NOMO-1 treated with DMSO at 0.1 percent for 48 hours (cell line): ENCODE measurements at regions not wholly inside any gene's neighbourhood (a gene's known extent, or its start where the extent isn't known, plus 50 kb on each side); places are given as distances from the start of the nearest gene placed in this dataset.

Experiments
- DNase-seq: peaks from one replicate; lab custom pipeline; 2025; ENCODE audit not compliant: unreplicated experiment; lab: John Stamatoyannopoulos, UW

DNA sequence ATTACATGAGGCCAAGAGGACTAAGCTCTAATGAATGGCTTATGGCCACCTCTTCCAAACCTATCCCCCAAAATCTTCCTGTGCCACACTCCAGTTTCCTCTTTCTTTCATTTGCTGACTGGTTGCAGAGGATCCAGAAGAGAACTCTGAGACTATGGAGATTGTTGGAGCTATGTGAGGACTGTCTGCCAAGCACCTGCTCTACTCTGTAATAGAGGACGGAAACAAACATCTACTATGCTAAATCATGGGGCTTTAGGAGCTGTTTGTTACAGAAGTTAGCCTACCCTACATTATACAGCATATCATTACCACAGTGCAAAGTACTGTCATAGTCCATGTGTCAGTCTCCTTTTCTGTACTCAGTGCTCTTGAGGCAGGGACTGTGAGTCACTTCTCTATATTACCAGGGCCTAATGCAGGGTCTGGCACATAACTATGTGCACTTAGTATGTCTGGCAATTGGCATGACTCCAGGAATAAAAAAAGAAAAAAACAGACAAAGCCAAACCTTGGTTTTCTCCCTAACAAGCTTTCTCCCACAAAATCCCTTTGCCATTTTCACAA is 95.1 kb downstream of the RPAP3 start:
- no peak for DNase-seq

DNA sequence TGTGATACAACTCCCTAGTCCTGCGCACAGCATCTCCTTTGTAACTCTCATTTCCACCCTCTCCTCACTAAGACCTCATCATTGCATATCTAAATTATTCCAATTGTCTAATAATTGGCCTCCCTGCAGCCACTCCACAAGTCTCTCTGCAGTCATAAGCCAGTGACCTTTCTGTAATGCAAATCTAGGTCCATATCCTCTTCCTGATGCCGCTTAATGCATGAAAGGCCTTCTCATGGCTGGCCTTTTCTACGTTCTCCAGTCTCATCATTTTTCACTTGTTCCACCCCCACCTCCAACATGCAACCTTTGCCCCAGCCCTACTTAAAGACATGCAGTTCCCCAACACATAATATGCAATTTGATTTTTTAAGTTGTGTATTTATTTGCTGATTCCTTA is 96.0 kb downstream of the RPAP3 start:
- DNase-seq: no peak

DNA sequence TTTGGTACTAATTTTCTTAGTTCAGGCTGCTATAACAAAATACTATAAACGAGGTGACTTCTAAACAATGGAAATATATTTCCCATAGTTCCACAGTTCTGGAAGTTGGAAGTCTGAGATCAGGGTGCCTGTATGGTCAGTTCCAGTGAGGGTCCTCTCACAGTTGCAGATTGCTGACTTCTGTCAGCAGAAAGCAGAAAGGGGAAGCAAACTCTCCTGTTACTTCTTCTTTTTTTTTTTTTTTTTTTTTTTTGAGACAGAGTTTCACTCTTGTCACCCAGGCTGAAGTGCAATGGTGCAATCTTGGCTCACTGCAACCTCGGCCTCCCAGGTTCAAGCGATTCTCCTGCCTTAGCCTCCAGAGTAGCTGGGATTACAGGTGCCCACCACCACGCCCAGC is 97.2 kb downstream of the RPAP3 start:
- peak; percentile 72 for DNase-seq

DNA sequence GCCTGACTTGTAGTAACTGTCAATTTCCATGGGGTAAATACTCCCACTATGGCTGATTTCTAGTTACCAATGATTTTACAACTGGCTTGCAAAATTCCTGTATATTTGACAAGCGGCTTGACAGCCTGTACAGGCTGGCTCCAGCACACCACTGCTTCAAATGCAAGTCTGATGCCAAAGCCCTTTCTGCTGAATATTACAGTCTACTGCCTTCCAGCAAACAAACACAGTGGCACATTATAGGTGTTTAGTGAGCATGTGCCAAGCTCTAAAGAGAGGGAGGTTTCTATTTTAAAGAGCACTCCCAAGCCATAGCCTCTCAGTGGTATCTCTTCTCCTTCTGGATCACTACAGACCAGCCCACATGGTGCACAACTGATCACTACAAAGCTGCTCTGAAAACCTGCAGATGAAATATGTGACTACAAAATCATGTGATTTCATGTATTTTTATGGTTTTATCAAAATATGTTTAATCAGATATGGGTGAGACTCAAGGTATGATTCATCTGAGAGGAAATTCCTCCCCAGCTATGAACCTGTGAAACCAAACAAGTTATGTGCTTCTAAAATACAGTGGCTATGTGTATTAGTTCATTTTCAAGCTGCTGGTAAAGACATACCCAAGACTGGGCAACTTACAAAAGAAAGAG is 101.5 kb downstream of the RPAP3 start:
- no peak for DNase-seq

DNA sequence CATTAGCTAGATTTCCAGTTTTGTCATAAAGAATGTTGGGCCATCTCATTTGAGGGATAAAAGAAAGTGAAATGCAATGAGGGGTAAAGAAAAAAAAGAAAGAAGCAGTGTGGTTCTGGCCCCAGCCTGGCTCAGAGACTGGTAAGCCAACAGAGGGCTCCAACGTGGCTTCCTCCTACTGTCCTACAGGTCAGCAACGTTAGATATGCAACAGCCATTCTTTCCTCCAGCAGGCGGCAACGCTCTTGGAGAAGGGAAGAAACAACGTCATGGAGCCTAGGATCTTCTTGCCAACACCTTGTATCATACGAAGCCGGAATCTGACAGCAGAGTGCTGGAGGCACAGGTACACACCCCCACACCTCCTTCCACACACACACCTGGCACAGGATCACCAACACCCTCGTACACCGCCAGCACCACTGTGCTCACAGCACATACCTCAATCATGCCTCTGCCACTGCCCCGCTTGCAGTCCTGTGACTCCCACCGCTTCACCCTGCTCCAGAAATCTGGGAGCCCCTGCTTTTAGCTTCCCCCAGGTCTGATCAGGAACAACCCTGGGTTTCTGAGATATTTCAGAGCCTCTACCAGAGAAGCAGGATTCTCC is 102.8 kb downstream of the RPAP3 start:
- no peak for DNase-seq

DNA sequence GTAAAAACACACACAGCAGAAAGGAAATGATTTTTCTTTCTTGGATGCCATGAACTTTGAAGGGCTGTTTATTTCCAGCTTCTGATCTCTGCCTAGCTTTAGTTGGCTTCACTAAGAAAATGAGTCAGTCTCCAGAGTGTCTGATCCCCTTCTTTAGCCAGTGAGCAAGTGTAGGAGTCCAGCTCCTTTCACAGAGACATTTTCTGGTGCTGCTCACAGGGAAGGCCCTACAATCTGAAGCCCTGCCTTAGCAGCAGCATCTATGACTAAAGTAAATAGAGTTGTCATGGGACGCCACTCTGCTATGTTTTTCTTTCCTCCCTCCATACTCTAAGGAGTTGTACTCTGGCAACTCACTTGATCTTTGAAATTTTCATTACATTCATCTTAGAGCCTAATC is 103.5 kb downstream of the RPAP3 start:
- no peak for DNase-seq

DNA sequence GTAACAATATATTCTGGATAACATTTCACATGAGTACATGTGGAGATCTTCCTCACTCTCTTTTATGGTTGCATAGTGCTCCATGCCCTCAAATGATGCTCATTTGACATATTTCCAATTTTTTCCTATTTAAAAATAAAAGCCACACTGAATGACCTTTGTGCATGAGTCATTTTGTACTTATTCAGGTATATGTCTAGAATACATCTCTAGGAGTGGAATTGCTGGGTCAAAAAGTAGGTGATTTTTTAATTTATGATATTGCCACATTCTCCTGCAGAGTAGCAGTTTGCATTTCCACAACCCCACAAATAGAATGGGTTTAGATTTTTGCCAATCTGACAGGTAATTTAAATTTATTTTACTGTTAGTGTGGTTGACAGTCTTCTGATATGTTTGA is 104.8 kb downstream of the RPAP3 start:
- DNase-seq: no peak

DNA sequence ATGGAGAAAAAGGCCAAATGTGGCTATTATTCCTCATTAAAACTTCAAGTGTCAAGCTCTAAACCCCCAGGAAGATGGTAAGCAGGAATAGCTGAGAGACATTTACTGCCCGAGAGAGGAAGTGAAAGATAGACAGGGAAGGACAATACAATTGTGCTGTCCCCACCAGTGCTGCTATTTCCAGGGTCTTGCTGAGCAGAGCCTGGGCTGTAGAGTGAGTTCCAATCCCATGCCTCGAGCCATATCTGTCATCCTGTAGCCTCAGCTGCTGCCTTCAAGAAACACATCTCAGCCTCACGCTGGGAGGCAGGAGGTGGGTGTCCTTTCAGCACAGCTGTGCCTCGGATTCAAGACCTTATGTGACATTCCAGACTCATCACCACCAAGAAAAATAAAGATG is 114.0 kb downstream of the RPAP3 start:
- peak; percentile 20 for DNase-seq

DNA sequence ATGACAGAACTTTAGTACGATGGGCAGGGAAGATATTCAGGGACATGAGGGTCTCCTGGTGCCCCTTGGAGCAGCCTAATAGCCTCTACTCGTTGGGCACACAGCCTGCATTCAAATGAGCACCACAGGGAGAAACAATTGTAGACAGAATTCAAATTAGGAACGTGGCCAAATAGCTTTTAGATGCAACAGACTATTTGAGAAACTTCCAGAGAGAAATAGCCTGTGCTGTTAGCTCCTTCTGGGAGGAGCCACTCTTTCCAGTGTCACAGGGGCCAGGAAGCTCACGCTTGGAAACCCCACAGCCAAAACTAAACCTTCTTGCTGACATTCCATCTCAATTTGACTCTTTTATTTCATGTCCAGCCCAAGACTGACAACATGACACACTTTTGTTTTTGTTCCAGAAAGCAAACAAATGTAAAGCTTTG is 114.5 kb downstream of the RPAP3 start:
- DNase-seq: no peak

DNA sequence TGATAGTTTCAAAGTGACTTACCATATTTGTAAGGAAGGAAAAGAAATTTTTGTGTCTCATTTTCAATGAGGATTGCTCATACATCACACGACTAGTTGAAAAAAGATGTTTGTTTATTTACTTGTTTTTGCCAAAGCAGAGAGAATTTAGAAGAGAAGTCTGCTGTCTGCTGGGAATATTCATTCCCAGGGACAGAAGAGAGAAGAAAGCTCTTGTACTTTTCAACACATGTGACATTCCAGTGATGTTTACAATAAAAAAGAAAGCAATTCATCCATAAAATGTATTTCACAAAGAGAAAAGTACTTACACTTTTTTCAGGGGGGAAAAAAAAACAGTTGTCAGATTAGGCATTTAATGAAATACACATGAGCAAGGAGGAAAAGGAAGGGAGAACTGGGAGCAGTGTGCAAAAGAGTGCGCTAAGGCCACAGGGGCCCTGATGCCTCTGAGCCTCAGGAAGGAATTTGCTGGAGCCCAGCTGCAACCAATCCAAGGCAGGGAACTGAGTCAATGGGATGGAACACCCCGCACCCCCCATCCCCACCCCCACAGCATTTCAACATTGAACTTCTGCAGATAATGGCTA is 115.0 kb downstream of the RPAP3 start:
- DNase-seq: no peak

DNA sequence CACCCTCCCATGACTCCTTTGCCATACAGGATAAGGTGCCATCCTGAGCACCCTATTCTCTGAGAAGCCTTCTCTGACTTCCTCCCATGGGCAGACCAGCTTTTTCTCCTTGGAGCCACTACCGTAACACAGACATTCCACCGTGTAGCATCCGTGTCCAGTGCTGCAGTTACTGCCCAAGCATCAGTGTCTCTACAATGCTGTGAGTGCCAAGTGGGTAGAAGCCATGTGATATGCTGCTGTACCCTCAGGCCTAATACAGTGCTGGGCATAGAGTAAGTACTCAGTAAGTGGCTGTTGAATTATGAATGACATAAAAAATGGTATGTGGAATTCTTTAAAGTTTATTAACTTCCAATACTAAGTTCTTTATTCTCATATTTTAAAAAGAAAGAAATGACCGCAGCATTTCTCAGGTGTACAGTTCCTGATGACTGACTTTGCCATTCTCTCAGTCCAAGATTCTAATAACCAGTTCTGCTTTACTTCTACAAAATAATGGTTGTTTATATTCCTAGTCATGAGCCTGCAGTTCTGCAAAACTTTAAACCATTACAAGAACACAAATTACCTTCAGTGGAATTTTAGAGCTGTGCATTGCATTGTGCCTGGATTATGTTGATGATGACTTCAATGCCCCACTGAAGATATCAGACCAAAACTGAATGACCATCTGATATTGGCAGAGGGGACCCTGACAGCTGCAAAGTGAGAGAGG is 118.7 kb downstream of the RPAP3 start:
- DNase-seq: no peak

DNA sequence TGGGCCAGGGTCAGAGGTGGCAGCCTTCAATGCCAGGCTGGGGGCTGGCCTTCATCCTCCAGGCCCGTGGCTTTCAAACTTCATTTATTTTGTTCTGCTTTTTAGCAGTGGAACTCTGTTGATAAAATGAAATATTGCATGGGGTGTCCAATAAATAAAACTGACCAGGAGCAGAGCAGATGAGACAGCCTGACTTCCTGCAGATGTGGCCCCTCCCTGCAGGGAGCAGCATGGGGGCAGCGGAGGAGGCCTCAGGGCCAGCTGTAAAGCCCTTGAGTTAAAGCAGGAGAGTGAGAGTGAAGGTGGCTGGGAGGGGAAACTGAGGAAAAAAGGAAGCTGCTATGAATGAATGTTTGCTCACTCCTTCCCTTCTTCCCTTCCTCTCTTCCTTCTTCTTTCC is 120.3 kb downstream of the RPAP3 start:
- no peak for DNase-seq

DNA sequence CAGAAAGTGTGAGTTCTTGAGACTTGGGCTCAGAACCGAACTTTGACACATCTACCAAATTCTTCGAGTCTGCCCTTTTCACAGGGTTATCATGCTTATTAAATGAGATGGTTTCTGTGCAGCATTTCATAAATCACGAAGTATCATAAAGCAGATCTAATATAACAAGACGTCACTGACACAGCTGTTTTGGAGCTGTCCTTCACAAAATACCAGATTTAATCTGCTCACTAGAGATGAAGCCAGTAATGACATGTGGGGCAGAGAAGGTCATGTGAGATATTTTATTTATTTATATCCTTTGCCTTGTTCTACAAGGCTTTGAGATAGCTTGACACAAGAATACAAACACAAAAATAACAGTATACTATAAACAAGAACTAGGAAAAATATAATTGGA is 127.0 kb downstream of the RPAP3 start:
- no peak for DNase-seq

DNA sequence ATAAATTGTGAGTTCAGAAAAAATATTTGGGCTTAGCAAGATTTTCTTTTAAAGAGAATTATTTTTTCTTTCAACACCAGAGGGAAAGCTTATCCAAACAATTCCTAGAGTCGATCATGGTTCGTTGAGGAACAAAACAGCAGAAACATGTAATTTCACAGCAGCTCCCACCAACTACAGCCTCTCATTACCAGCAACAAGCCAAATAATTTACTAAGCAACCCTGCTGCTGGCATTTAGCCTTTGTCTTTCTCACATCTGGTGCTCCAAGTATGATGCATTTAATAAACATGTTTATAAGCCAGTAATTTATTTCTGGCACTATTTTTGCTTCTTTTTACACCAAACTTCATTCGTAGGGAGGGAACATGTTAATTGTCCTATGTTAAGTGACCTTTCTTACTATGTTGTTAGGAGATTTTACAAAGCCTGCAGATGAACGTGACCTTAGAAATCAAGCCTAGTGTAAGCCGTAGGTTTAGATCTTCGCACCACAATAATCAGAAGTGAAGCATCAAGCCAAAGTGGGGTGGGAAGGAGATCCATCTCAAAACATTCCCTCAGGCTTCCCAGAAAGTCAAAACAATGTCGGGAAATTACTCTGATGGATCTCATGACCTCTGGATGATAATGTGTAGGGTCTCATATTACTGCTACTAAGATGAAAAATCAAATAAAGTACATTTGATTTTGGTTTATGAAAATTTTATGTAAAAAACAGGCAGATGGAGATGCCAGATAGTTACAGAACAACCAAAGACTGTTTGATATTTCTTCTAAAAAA is 128.4 kb downstream of the RPAP3 start:
- no peak for DNase-seq

DNA sequence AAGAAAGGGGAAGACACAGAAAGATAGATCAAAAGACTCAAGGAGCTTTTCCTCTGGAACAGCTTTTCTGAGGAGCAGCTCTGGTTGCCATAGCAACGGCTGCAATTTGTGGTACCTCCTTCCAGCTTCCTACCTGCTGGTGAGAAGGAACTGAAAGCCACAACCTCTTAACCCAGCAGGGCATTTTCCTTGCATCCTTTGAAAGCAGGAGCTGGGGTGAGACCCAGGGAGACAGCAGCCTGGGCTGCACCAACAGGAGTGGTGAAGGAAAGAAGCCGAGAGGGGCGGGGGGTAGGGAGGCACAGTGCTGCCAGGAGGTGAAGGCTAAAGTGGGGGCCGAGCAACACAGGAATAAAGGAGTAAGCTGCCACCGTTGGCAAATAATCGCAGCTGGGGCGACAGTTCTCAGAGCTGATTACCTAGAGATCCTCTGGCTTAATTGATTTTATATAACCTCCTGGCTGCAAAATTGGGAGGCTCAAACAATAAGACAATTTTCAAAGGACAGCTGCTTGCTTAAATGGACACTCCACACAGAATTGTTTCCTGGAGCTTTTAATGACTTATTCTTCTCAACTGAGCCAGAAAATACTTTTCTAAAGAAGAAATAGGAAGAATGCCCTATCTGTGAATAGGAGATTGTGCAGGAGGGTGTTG is 129.4 kb downstream of the RPAP3 start:
- no peak for DNase-seq

DNA sequence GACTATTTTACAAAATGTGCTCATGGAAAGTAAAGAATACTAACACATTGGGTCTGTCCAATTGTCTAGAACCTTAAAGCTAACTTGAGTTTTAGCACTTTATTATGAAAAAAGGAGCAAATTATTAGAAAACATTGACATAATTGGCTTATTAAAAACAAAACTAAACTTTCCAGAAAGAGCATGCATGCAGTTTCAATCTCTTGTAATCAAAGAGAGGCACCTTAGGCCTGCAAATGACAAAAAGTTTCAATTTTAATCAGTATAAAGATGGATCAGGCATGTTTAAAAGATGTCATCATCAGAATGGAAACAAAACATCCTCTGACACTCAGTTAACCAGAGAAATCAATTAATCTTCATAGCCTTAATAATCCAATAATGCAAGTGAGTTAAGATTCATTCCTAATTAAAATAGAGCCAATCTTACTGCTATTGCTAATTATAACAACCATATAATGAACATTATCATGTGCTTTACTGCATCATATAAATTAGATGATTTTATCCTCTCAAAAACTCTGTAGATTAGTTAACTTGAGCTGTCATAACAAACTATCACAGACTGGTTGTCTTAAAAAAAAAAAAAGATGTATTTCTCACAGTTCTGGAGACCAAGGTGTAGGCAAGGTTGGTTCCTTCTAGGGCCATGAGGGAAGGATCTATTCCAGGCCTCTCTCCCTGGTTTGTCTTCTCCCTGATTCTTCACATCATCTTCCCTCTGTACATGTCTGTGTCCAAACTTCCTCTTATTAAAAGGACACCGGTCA is 131.4 kb downstream of the RPAP3 start:
- DNase-seq: no peak

DNA sequence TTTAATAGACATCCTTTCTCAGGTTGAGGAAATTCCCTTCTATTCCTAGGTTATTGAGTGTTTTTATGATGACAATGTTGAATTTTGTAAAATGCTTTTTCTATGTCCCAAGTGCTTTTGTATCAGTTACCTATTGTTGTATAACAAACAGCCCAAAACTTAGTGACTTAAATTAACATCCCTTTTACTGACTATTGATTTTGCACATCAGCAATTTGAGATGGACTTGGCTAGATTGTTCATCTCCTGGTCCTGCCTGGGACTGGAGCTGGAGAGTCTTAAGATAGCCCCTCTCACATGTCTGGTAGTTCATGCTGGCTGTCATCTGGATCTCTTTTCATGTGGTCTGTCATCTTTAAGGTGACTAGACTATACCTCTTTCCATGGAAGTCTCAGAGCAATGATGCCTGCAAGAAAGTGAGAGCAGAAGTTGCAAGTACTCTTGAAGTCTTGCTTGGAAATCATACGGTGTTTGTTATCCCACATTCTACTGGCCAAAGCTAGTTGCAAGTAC is 132.6 kb downstream of the RPAP3 start:
- DNase-seq: no peak

DNA sequence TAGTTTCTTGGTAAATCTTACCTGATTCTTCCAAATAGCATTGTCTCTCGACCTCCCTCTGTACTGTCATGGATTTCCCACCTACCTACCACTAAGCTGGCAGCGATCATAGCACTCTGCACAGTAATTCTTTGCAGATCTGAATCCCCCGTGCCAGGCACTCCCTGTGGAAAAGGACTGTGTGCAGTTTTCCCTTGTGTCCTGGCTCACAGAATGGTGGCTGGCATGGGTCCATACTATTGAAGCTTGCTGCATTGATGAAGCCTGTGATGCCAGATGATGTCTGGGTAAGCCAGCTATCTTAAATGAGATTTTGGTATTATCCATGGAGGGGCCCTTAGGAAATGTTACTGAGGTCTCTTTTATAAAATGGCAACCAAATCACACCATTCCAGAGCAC is 135.7 kb downstream of the RPAP3 start:
- no peak for DNase-seq

DNA sequence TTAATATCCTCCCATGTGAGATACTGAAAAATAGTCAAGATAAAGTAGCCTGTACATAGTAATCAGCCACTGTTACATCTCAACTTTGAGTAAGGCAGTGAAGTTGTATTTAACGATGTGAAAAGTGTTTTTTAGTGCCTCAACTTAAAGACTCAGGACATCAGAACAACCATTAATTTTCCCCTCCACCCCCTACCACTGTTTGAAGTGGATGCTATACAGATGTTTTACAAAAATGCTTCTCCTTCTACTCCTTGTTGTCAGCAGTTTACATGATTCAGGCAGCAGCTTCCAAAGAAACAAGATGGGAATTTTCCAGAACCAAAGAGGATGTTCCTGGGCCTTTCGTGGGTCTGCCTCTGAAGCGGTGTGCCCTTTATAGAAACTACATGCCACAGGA is 143.6 kb downstream of the RPAP3 start:
- DNase-seq: no peak

DNA sequence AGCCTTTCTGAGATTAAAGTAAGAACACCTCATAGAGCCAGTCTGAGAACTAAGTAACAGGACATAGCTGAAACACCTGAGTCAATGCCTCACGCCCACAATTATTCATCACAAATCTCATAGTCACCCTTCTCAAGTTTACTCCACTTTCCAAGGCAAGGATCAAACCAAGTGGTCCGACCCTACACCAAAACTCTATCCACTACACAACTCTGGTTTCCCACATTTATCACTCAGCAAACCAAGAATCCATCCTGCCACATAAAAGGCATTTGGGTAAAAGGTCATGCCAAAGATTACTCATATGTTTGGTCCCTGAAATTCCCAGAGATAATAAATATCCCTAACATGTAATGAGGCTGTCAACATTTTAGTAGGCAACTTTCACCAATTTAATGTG is 144.1 kb downstream of the RPAP3 start:
- DNase-seq: no peak
